NAMALWA (cell line): ENCODE measurements at regions not wholly inside any gene's neighbourhood (a gene's known extent, or its start where the extent isn't known, plus 50 kb on each side); places are given as distances from the start of the nearest gene placed in this dataset.
A peak's percentile ranks its signal among the peaks of the same experiment; 100 is the strongest.

ENCODE experiments used
- DNase-seq: peaks from one replicate; pipeline ENCODE4 v3.0.0-alpha.2; 2015; ENCODE audit warnings: low spot score

- no peak for DNase-seq
These were observed 497.4 kb downstream of the ETS1 start for GRCh38 chr11:128089962-128090361.

GRCh38 chr11:128086794-128087193 is 500.6 kb downstream of the ETS1 start:
- peak; percentile 5 for DNase-seq

GRCh38 chr11:128085276-128085675 is 502.1 kb downstream of the ETS1 start:
- no peak for DNase-seq

GRCh38 chr11:128082574-128082973 is 504.8 kb downstream of the ETS1 start:
- DNase-seq: no peak

DNA sequence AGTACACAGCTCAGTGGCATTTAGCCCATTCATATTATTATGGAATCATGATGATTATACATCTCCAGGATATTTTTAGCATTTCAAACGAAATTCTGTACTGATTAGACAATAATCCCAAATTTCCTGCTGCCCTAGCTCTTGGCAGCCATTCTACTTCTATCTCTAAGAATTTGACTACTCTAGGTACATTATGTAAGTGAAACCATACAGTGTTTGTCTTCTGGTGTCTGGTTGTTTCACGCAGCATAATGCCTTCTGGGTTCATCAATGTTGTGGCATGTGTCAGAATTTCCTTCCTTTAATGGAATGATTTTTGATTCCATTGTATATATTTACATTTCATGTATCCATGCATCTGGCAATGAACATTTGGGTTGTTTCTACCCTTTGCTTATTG is 517.7 kb downstream of the ETS1 start:
- DNase-seq: no peak

GRCh38 chr11:128067780-128068179 is 519.6 kb downstream of the ETS1 start:
- DNase-seq: no peak

- DNase-seq: no peak
These were observed 521.0 kb downstream of the ETS1 start for GRCh38 chr11:128066399-128066798.

DNA sequence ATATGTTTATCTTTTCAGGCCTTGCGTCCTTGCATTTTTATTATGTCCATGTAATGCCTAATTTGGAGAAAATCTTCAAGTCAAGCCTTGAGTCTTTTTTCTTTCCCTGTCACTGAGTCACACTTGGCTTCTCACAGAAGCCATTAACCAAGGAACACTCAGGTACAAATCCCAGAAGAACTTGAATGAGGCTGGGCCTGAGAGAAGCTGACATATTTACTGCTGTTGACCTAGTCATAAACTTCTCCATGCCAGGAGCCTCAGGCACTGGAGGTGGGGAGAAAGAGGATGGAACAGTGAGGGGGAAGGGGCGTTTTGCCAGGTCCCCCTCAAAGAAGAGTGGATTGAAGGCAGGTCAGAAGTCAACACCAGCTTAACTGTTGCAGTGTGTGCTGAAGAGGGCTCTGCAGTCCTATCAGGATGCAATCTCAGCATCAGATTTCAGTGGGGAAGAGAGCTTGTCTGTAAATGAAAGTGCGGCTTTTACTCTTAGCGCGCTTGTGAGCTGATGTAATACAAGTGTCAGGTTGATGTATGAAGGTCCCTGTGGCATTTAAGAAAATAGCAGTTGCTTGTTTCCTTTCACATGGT is 526.0 kb downstream of the ETS1 start:
- DNase-seq: no peak

GRCh38 chr11:128058580-128059208 is 528.7 kb downstream of the ETS1 start:
- DNase-seq: no peak

- DNase-seq: no peak
These were observed 529.5 kb downstream of the ETS1 start for GRCh38 chr11:128057786-128058395.

DNA sequence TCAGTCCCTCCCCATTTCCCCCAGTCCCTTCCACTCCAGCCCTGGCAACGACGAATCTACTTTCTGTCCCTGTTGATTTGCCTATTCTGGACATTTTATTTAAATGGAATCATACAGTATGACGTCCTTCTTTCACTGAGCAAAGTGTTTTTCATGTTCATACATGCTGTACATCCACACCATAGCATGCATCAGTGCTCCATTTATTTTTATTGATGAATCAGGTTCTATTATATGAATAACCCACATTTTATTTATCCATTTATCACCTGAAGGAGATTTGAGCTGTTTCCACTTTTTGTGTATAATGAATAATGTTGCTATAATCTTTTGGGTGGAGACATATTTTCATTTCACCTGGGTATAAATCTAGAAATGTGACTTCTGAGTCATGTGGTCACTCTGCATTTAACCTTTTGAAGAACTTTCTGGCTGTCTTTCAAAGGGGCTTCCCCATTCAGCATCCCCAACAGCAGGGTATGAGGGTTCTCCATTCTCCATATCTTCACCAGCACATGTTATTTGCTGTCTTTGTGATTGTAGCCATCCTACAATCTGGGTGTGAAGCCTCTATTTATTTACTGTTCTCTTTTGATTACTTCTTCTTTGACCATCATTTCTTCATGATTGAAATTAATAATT is 531.7 kb downstream of the ETS1 start:
- DNase-seq: no peak

GRCh38 chr11:128053981-128054931 is 533.1 kb downstream of the ETS1 start:
- no peak for DNase-seq

DNA sequence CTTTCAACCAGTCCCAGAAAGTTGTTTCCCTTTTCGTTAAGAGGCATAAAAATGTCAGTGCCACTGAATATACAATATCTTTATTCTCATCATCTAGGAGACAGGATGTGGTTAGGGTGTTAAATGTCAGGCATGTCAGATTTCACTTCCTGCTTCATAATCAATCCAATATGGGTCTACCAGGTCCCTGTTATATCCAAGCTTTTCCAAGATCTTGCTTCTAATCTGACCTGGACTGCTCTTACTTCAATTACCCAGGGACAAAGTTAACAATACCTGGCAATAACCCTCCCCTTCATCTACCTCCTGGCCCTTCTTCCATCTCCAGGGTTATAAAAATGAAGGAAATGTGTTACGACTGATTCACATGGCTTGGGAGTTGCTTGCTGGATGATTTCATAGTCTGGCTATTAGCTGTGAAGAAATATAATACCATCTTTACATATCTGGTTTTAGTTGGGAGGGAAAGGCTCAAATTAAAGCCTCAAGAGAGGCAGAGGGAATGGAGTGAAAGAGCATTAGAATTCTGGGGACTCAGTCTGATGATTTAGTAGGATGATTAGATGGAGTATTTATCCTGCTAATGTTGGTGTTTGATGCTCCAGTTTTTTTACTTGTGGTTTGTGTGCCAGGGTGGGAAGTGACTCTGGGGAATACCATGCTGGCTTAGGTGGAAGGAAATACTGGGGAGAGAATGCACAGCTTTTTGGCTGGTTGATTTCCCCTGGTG is 534.3 kb downstream of the ETS1 start:
- DNase-seq: no peak

GRCh38 chr11:128048121-128048520 is 539.2 kb downstream of the ETS1 start:
- no peak for DNase-seq

- no peak for DNase-seq
These were observed 540.3 kb downstream of the ETS1 start for GRCh38 chr11:128047026-128047425.

- DNase-seq: no peak
These were observed 541.1 kb downstream of the ETS1 start for GRCh38 chr11:128046213-128046612.

DNA sequence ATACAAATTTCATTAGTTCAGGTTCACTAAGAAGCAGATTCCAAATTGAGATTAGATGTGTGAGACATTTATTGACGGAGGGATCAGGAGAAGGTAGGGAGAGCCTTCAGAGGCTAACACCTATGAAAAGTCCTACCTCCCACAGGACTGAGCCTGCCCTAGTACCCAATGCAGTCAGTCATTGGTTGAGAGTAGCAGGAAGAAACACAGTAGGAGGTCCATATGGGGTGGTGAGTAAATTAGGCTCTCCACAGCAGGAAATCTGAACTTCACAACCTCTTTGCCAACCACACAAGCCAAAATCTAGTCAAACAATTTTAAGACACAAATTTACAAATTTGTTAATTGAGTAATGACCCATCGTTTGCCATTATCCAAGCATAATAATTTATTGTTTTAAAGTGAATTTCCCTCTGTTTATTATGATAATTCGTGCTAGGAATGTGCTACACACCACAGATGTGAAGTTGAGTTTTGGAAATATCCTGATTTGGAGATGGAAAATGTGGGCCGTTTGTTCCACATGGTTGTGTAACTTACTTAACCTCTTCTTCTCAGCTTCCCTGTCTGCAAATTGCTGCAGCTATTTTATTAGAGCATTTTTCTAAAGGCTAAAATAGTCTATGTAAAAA is 542.1 kb downstream of the ETS1 start:
- no peak for DNase-seq

- DNase-seq: no peak
These were observed 545.0 kb downstream of the ETS1 start for GRCh38 chr11:128042290-128042751.

GRCh38 chr11:128040603-128041002 is 546.8 kb downstream of the ETS1 start:
- no peak for DNase-seq

- peak; percentile 11 for DNase-seq
These were observed 548.0 kb downstream of the ETS1 start for GRCh38 chr11:128039140-128040021.
